ENCODE measurements at regions not wholly inside any gene's neighbourhood (a gene's known extent, or its start where the extent isn't known, plus 50 kb on each side); places are given as distances from the start of the nearest gene placed in this dataset.

- TF ChIP-seq CTCF (IDR thresholded peaks at IDR 0.05): no peak
- TF ChIP-seq POLR2A (IDR thresholded peaks at IDR 0.05): no peak
Measured at GRCh38 chr12:91984556-91984955, 161.1 kb downstream of the BTG1 start.
